DOHH2 (cell line): ENCODE measurements at regions not wholly inside any gene's neighbourhood (a gene's known extent, or its start where the extent isn't known, plus 50 kb on each side); places are given as distances from the start of the nearest gene placed in this dataset.

Experiments
- H3F3A ChIP-seq: fragments of 200-600 bp; sonication (generic), shearing (Covaris generic); 2 replicates; pipeline ENCODE4 v1.6.0; 2016; ENCODE audit warnings: antibody characterized with exemption, mild to moderate bottlenecking; ENCODE audit not compliant: control insufficient read depth, insufficient read depth
- H3K27ac ChIP-seq: fragments of 200-600 bp; sonication (generic); 2 replicates; pipeline ENCODE4 v1.5.1; 2014; ENCODE audit warnings: low read depth, mild to moderate bottlenecking, low read length, moderate library complexity
- H3K27me3 ChIP-seq: fragments of 200-600 bp; sonication (generic); 2 replicates; pipeline ENCODE4 v1.6.1; 2014; ENCODE audit warnings: mild to moderate bottlenecking, low read length, mixed read lengths; ENCODE audit not compliant: control insufficient read depth
- H3K36me3 ChIP-seq: fragments of 200-600 bp; sonication (generic); 2 replicates; pipeline ENCODE4 v1.6.1; 2014; ENCODE audit warnings: mild to moderate bottlenecking, low read length, moderate library complexity, mixed read lengths; ENCODE audit not compliant: control insufficient read depth
- H3K4me1 ChIP-seq: fragments of 200-600 bp; sonication (generic); 2 replicates; pipeline ENCODE4 v1.6.1; 2014; ENCODE audit warnings: mild to moderate bottlenecking, low read length, mixed read lengths; ENCODE audit not compliant: control insufficient read depth
- H3K4me2 ChIP-seq: fragments of 200-600 bp; sonication (generic); 2 replicates; pipeline ENCODE4 v1.6.0; 2014; ENCODE audit warnings: mild to moderate bottlenecking, low read length, moderate library complexity
- H3K4me3 ChIP-seq: fragments of 200-600 bp; sonication (generic); 2 replicates; pipeline ENCODE4 v1.5.1; 2014; ENCODE audit warnings: mild to moderate bottlenecking, low read length, mixed read lengths
- H3K79me2 ChIP-seq: fragments of 200-600 bp; sonication (generic); 2 replicates; pipeline ENCODE4 v1.6.1; 2014; ENCODE audit warnings: mild to moderate bottlenecking, low read length, mixed read lengths; ENCODE audit not compliant: control insufficient read depth
- H3K9me2 ChIP-seq: fragments of 200-600 bp; sonication (generic); replicated peaks from 2 replicates; pipeline ENCODE4 v1.6.1; 2014; ENCODE audit warnings: mild to moderate bottlenecking, low read length, mixed read lengths; ENCODE audit not compliant: control insufficient read depth
- H3K9me3 ChIP-seq: fragments of 200-600 bp; sonication (generic); 2 replicates; pipeline ENCODE4 v1.6.1; 2014; ENCODE audit warnings: antibody characterized with exemption, low read length, mixed read lengths; ENCODE audit not compliant: control insufficient read depth, insufficient read depth
- H4K20me1 ChIP-seq: fragments of 200-600 bp; sonication (generic); 2 replicates; pipeline ENCODE4 v1.6.0; 2014; ENCODE audit warnings: low read depth, mild to moderate bottlenecking, antibody characterized with exemption, low read length, moderate library complexity; ENCODE audit not compliant: control insufficient read depth, insufficient read depth
- EZH2phosphoT487 ChIP-seq: fragments of 200-600 bp; sonication (generic); IDR thresholded peaks from 2 replicates; pipeline ENCODE4 v1.6.1; 2017; ENCODE audit warnings: borderline replicate concordance, mild to moderate bottlenecking, antibody characterized with exemption, low read length, moderate library complexity, mixed read lengths
- TF ChIP-seq, protein P1 (sequence below): fragments of 200-600 bp; sonication (generic); IDR thresholded peaks from one replicate; pipeline ENCODE4 v1.5.1; 2014; ENCODE audit warnings: antibody characterized with exemption, mild to moderate bottlenecking, low read depth, low read length; ENCODE audit not compliant: poor library complexity, severe bottlenecking

DNA sequence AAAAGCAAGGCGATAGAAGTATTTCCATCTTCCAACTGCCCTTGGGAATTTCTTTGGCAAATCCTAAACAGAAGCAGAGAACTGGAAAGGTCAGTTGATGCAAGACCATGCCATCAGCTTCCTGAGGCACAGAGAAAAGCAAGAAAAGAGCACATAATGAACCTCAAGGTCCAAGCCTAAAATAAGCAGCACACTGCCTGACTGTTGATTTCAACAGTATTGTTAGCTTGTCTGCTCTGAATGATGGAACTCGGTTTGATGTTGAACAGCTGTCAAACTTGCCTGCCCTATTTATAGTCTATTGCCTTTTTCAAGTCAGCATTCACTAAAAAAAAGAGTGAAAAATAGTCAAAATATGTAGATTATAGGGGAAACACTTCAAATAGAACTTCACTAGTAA lies 1192.0 kb upstream of the PHF14 start:
- Histone ChIP-seq H3K27me3 (no peaks in the 10 kb centered on the region), H3K79me2 (no peaks in the 10 kb centered on the region), H3K4me2 (no peak overlapping the region), H3K27ac (no peak overlapping the region), H3K36me3 (no peaks in the 10 kb centered on the region), H3F3A (no peaks in the 10 kb centered on the region), H3K4me3 (no peak overlapping the region), H4K20me1 (no peaks in the 10 kb centered on the region), H3K4me1 (no peaks in the 10 kb centered on the region), H3K9me2 (no peaks in the 10 kb centered on the region), H3K9me3 (peaks cover 6% of the 10 kb centered on the region; the same call in 1 of the 2 replicates)
- TF ChIP-seq, protein P1, sequence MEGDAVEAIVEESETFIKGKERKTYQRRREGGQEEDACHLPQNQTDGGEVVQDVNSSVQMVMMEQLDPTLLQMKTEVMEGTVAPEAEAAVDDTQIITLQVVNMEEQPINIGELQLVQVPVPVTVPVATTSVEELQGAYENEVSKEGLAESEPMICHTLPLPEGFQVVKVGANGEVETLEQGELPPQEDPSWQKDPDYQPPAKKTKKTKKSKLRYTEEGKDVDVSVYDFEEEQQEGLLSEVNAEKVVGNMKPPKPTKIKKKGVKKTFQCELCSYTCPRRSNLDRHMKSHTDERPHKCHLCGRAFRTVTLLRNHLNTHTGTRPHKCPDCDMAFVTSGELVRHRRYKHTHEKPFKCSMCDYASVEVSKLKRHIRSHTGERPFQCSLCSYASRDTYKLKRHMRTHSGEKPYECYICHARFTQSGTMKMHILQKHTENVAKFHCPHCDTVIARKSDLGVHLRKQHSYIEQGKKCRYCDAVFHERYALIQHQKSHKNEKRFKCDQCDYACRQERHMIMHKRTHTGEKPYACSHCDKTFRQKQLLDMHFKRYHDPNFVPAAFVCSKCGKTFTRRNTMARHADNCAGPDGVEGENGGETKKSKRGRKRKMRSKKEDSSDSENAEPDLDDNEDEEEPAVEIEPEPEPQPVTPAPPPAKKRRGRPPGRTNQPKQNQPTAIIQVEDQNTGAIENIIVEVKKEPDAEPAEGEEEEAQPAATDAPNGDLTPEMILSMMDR = no peak
- TF ChIP-seq EZH2phosphoT487 = no peak

DNA sequence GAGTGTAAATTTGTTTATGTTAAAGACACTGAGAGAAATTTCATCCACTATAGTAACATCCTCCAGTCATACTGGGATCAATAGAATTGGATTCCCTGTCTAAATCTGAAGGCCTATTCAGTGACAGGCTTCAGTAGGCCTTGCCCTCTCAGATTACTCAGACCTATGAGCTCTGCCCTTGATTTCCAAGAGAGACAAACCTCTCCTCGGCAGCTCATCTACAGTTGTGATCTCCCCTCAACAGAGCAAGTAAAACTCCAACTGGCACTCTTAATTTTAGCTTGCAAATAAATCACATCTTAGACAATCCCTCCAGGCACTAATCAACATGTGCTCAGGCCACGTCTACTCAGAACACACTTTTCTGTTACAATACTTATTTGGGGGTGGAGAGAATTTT lies 1191.4 kb upstream of the PHF14 start:
- no peaks in the 10 kb centered on the region for H3F3A ChIP-seq
- no peak overlapping the region for H3K4me2 ChIP-seq
- H3K4me3 ChIP-seq = no peak overlapping the region
- H3K79me2 ChIP-seq = no peaks in the 10 kb centered on the region
- H3K9me3 ChIP-seq = peaks cover 6% of the 10 kb centered on the region; the same call in 1 of the 2 replicates
- H3K9me2 ChIP-seq = no peaks in the 10 kb centered on the region
- H4K20me1 ChIP-seq = no peaks in the 10 kb centered on the region
- H3K36me3 ChIP-seq = no peaks in the 10 kb centered on the region
- H3K27ac ChIP-seq = no peak overlapping the region
- no peaks in the 10 kb centered on the region for H3K27me3 ChIP-seq
- TF ChIP-seq EZH2phosphoT487 = no peak
- TF ChIP-seq, protein P1 = no peak
- H3K4me1 ChIP-seq = no peaks in the 10 kb centered on the region

- H3K36me3 ChIP-seq = no peaks in the 10 kb centered on the region
- no peak overlapping the region for H3K4me3 ChIP-seq
- H3K9me3 ChIP-seq = peaks cover 2% of the 10 kb centered on the region; the same call in 1 of the 2 replicates
- no peaks in the 10 kb centered on the region for H3K79me2 ChIP-seq
- no peaks in the 10 kb centered on the region for H3K4me1 ChIP-seq
- H4K20me1 ChIP-seq = no peaks in the 10 kb centered on the region
- H3F3A ChIP-seq = no peaks in the 10 kb centered on the region
- H3K4me2 ChIP-seq = no peak overlapping the region
- TF ChIP-seq EZH2phosphoT487 = no peak
- TF ChIP-seq, protein P1 = no peak
- no peak overlapping the region for H3K27ac ChIP-seq
- H3K9me2 ChIP-seq = no peaks in the 10 kb centered on the region
- H3K27me3 ChIP-seq = no peaks in the 10 kb centered on the region
Observed at GRCh38 chr7:9785211-9785610, 1188.5 kb upstream of the PHF14 start.

- Histone ChIP-seq H3K4me1 (no peaks in the 10 kb centered on the region), H3K79me2 (no peaks in the 10 kb centered on the region), H3K9me2 (0 out of 2 replicates have a peak, but pooled peaks cover 2% of the 10 kb centered on the region), H3K4me3 (no peak overlapping the region), H3K9me3 (no peaks in the 10 kb centered on the region), H3F3A (no peaks in the 10 kb centered on the region), H3K4me2 (no peak overlapping the region), H3K27me3 (no peaks in the 10 kb centered on the region), H3K27ac (no peak overlapping the region), H3K36me3 (no peaks in the 10 kb centered on the region), H4K20me1 (no peaks in the 10 kb centered on the region)
- TF ChIP-seq EZH2phosphoT487 = no peak
- TF ChIP-seq, protein P1 = no peak
Observed at GRCh38 chr7:9796241-9796640, 1177.4 kb upstream of the PHF14 start.
